GM18870 (cell line): ENCODE measurements at regions not wholly inside any gene's neighbourhood (a gene's known extent, or its start where the extent isn't known, plus 50 kb on each side); places are given as distances from the start of the nearest gene placed in this dataset.

Experiments used
- ATAC-seq: cut with Tn5 transposase; IDR thresholded peaks from one replicate; pipeline ENCODE4 v1.9.1; 2021; ENCODE audit warnings: moderate library complexity; ENCODE audit not compliant: unreplicated experiment

GRCh38 chr2:180174580-180174979, 167.5 kb upstream of the CWC22 start:
- ATAC-seq, result no peak

GRCh38 chr2:180169474-180169873, 162.4 kb upstream of the CWC22 start:
- ATAC-seq, result no peak

GRCh38 chr2:180161415-180161814, 154.3 kb upstream of the CWC22 start:
- no peak for ATAC-seq

GRCh38 chr2:180159921-180160320, 152.8 kb upstream of the CWC22 start:
- no peak for ATAC-seq

GRCh38 chr2:180158961-180159360, 151.9 kb upstream of the CWC22 start:
- ATAC-seq, result no peak

- no peak for ATAC-seq
Measured at GRCh38 chr2:180156651-180157050, 149.6 kb upstream of the CWC22 start.

- no peak for ATAC-seq
Measured at GRCh38 chr2:180150606-180151005, 143.5 kb upstream of the CWC22 start.

GRCh38 chr2:180146541-180146940, 139.4 kb upstream of the CWC22 start:
- ATAC-seq, result no peak

- no peak for ATAC-seq
Measured at GRCh38 chr2:180146114-180146513, 139.0 kb upstream of the CWC22 start.

- no peak for ATAC-seq
Measured at GRCh38 chr2:180145163-180145562, 138.1 kb upstream of the CWC22 start.

GRCh38 chr2:180144338-180144813, 137.3 kb upstream of the CWC22 start:
- ATAC-seq, result peak; percentile 69

GRCh38 chr2:180143633-180144337, 136.7 kb upstream of the CWC22 start:
- ATAC-seq, result no peak

- no peak for ATAC-seq
Measured at GRCh38 chr2:180141600-180141999, 134.5 kb upstream of the CWC22 start.

GRCh38 chr2:180133736-180134135, 126.6 kb upstream of the CWC22 start:
- no peak for ATAC-seq

- ATAC-seq, result no peak
Measured at GRCh38 chr2:180130403-180130802, 123.3 kb upstream of the CWC22 start.

GRCh38 chr2:180128861-180129260, 121.8 kb upstream of the CWC22 start:
- ATAC-seq, result no peak

- ATAC-seq, result peak; percentile 88
Measured at GRCh38 chr2:180125245-180125962, 118.3 kb upstream of the CWC22 start.

GRCh38 chr2:180124273-180125139, 117.4 kb upstream of the CWC22 start:
- peak; percentile 76 for ATAC-seq

- no peak for ATAC-seq
Measured at GRCh38 chr2:180122874-180123273, 115.8 kb upstream of the CWC22 start.

- ATAC-seq, result no peak
Measured at GRCh38 chr2:180115675-180116074, 108.6 kb upstream of the CWC22 start.

GRCh38 chr2:180115269-180115668, 108.2 kb upstream of the CWC22 start:
- no peak for ATAC-seq
